ENCODE measurements at regions not wholly inside any gene's neighbourhood (a gene's known extent, or its start where the extent isn't known, plus 50 kb on each side); places are given as distances from the start of the nearest gene placed in this dataset.
"Not testable (repeated sequence)": the region's sequence is repeated elsewhere in the genome, so short reads cannot be mapped to it uniquely, and the experiment has no call there.

- peaks cover 31 to 52% (median 45%) of the 10 kb centered on the region in 7 donors for H3K9me3 Mint-ChIP-seq
- H3K27ac Mint-ChIP-seq; H3K36me3 ChIP-seq (replicated peaks in 1 of 2; ENCODE audit: control insufficient read depth in 1 of 2, insufficient read depth in 2 of 2, low read length in 2 of 2); H3K4me3 ChIP-seq (replicated peaks in 1 of 3; ENCODE audit: low read depth in 2 of 3, low read length in 3 of 3); H3K9ac ChIP-seq (ENCODE audit: insufficient read depth, low read length, poor library complexity, severe bottlenecking); H3K4me1 ChIP-seq (ENCODE audit: control insufficient read depth in 1 of 2, insufficient read depth in 2 of 2, low read length in 2 of 2); H3K27me3 Mint-ChIP-seq (ENCODE audit: low read depth in 3 of 3); H3K4me2 ChIP-seq (replicated peaks; ENCODE audit: extremely low read depth, low read length, poor library complexity, severe bottlenecking); H3K79me2 ChIP-seq (ENCODE audit: insufficient read depth, low read length); H3K27me3 ChIP-seq (ENCODE audit: control insufficient read depth in 2 of 2, insufficient read depth in 2 of 2, low read length in 2 of 2); H3K36me3 Mint-ChIP-seq; DNase-seq; H3K4me3 Mint-ChIP-seq; H4K20me1 ChIP-seq (ENCODE audit: insufficient read depth, low read length); H3K27ac ChIP-seq (ENCODE audit: low read depth in 1 of 2, low read length in 2 of 2); H2AFZ ChIP-seq (ENCODE audit: insufficient read depth, low read depth, low read length, poor library complexity, severe bottlenecking); H3K4me1 Mint-ChIP-seq; intact Hi-C loops (cut with micrococcal nuclease): not testable (repeated sequence)
- 81% methylated on average over 13 of the region's 15 CpGs for WGBS (ENCODE audit: insufficient coverage)
- peaks cover 24 to 41% of the 10 kb centered on the region in 2 donors for H3K9me3 ChIP-seq (replicated peaks in 1 of 2; ENCODE audit: control insufficient read depth in 1 of 2, insufficient read depth in 1 of 2, low read length in 2 of 2)
Observed at GRCh38 chr22:11288246-11289220, 4239.5 kb upstream of the OR11H1 start.

- H3K79me2 ChIP-seq (ENCODE audit: insufficient read depth, low read length); DNase-seq; H3K4me3 ChIP-seq (replicated peaks in 1 of 3; ENCODE audit: low read depth in 2 of 3, low read length in 3 of 3); H3K27me3 ChIP-seq (ENCODE audit: control insufficient read depth in 2 of 2, insufficient read depth in 2 of 2, low read length in 2 of 2); H3K4me1 ChIP-seq (ENCODE audit: control insufficient read depth in 1 of 2, insufficient read depth in 2 of 2, low read length in 2 of 2); H3K4me1 Mint-ChIP-seq; H3K4me3 Mint-ChIP-seq; H3K4me2 ChIP-seq (replicated peaks; ENCODE audit: extremely low read depth, low read length, poor library complexity, severe bottlenecking); H3K27ac Mint-ChIP-seq; H3K36me3 ChIP-seq (replicated peaks in 1 of 2; ENCODE audit: control insufficient read depth in 1 of 2, insufficient read depth in 2 of 2, low read length in 2 of 2); H4K20me1 ChIP-seq (ENCODE audit: insufficient read depth, low read length); H3K9ac ChIP-seq (ENCODE audit: insufficient read depth, low read length, poor library complexity, severe bottlenecking); H3K36me3 Mint-ChIP-seq; H3K27me3 Mint-ChIP-seq (ENCODE audit: low read depth in 3 of 3); intact Hi-C loops (cut with micrococcal nuclease); H2AFZ ChIP-seq (ENCODE audit: insufficient read depth, low read depth, low read length, poor library complexity, severe bottlenecking); H3K27ac ChIP-seq (ENCODE audit: low read depth in 1 of 2, low read length in 2 of 2): not testable (repeated sequence)
- peaks cover 21 to 50% (median 43%) of the 10 kb centered on the region in 7 donors for H3K9me3 Mint-ChIP-seq
- WGBS (ENCODE audit: insufficient coverage), result 69% methylated on average over 3 of the region's 5 CpGs
- H3K9me3 ChIP-seq (replicated peaks in 1 of 2; ENCODE audit: control insufficient read depth in 1 of 2, insufficient read depth in 1 of 2, low read length in 2 of 2), result peaks cover 38 to 41% of the 10 kb centered on the region in 2 donors
Observed at GRCh38 chr22:11298126-11298893, 4229.7 kb upstream of the OR11H1 start.

GRCh38 chr22:11302427-11302826, 4225.6 kb upstream of the OR11H1 start:
- intact Hi-C loops (cut with micrococcal nuclease); H3K4me1 Mint-ChIP-seq; H2AFZ ChIP-seq (ENCODE audit: insufficient read depth, low read depth, low read length, poor library complexity, severe bottlenecking); H3K27me3 Mint-ChIP-seq (ENCODE audit: low read depth in 3 of 3); H3K27ac Mint-ChIP-seq; H3K4me2 ChIP-seq (replicated peaks; ENCODE audit: extremely low read depth, low read length, poor library complexity, severe bottlenecking); H3K27me3 ChIP-seq (ENCODE audit: control insufficient read depth in 2 of 2, insufficient read depth in 2 of 2, low read length in 2 of 2); H3K36me3 Mint-ChIP-seq; H3K36me3 ChIP-seq (replicated peaks in 1 of 2; ENCODE audit: control insufficient read depth in 1 of 2, insufficient read depth in 2 of 2, low read length in 2 of 2); H3K79me2 ChIP-seq (ENCODE audit: insufficient read depth, low read length); H3K4me1 ChIP-seq (ENCODE audit: control insufficient read depth in 1 of 2, insufficient read depth in 2 of 2, low read length in 2 of 2); H3K9ac ChIP-seq (ENCODE audit: insufficient read depth, low read length, poor library complexity, severe bottlenecking); H3K4me3 Mint-ChIP-seq; H4K20me1 ChIP-seq (ENCODE audit: insufficient read depth, low read length); H3K27ac ChIP-seq (ENCODE audit: low read depth in 1 of 2, low read length in 2 of 2); DNase-seq; H3K4me3 ChIP-seq (replicated peaks in 1 of 3; ENCODE audit: low read depth in 2 of 3, low read length in 3 of 3): not testable (repeated sequence)
- 85% methylated on average over 7 of the region's 7 CpGs for WGBS (ENCODE audit: insufficient coverage)
- peaks cover 34 to 76% (median 65%) of the 10 kb centered on the region in 7 donors for H3K9me3 Mint-ChIP-seq
- H3K9me3 ChIP-seq (replicated peaks in 1 of 2; ENCODE audit: control insufficient read depth in 1 of 2, insufficient read depth in 1 of 2, low read length in 2 of 2), result peaks cover 64 to 70% of the 10 kb centered on the region in 2 donors

DNA sequence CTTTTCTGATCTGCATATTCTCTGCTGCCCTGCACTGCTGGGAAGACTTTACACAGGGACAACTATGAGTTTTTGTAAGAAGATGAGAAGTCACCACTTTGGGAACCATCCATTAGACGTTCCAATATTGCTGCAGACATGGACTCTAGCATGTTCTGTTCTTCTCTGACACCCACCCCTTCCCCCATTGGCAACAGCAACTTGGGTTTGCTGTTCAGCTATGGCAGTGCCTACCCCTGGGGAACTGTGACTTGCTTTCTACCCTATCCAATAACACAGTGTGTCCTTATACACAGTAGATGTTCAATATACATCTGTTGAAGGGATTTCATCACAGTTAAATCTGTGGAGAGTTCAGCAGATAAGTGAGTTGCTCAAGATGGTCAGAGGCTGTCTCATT, 4225.1 kb upstream of the OR11H1 start:
- H3K36me3 ChIP-seq (replicated peaks in 1 of 2; ENCODE audit: control insufficient read depth in 1 of 2, insufficient read depth in 2 of 2, low read length in 2 of 2); H3K27me3 ChIP-seq (ENCODE audit: control insufficient read depth in 2 of 2, insufficient read depth in 2 of 2, low read length in 2 of 2); DNase-seq; H3K27ac Mint-ChIP-seq; H3K9ac ChIP-seq (ENCODE audit: insufficient read depth, low read length, poor library complexity, severe bottlenecking); H3K4me1 ChIP-seq (ENCODE audit: control insufficient read depth in 1 of 2, insufficient read depth in 2 of 2, low read length in 2 of 2); H3K4me1 Mint-ChIP-seq; H3K27me3 Mint-ChIP-seq (ENCODE audit: low read depth in 3 of 3); H3K4me2 ChIP-seq (replicated peaks; ENCODE audit: extremely low read depth, low read length, poor library complexity, severe bottlenecking); intact Hi-C loops (cut with micrococcal nuclease); H3K4me3 Mint-ChIP-seq; H3K36me3 Mint-ChIP-seq; H4K20me1 ChIP-seq (ENCODE audit: insufficient read depth, low read length); H3K79me2 ChIP-seq (ENCODE audit: insufficient read depth, low read length); H2AFZ ChIP-seq (ENCODE audit: insufficient read depth, low read depth, low read length, poor library complexity, severe bottlenecking); H3K4me3 ChIP-seq (replicated peaks in 1 of 3; ENCODE audit: low read depth in 2 of 3, low read length in 3 of 3); H3K27ac ChIP-seq (ENCODE audit: low read depth in 1 of 2, low read length in 2 of 2): not testable (repeated sequence)
- WGBS (ENCODE audit: insufficient coverage), result 57% methylated on average over 1 of the region's 1 CpG
- H3K9me3 ChIP-seq (replicated peaks in 1 of 2; ENCODE audit: control insufficient read depth in 1 of 2, insufficient read depth in 1 of 2, low read length in 2 of 2), result peaks cover 68 to 70% of the 10 kb centered on the region in 2 donors
- H3K9me3 Mint-ChIP-seq, result peaks cover 36 to 81% (median 64%) of the 10 kb centered on the region in 7 donors

All from CD14-positive monocyte (primary cell).